Astrocyte (in vitro differentiated cells and primary cell): ENCODE measurements at regions not wholly inside any gene's neighbourhood (a gene's known extent, or its start where the extent isn't known, plus 50 kb on each side); places are given as distances from the start of the nearest gene placed in this dataset.

Experiments
- CTCF ChIP-seq: IDR thresholded peaks from 2 replicates; pipeline ENCODE4 v1.5.1; 2011; ENCODE audit warnings: low read depth, mild to moderate bottlenecking, inconsistent platforms, low read length, moderate library complexity; ENCODE audit not compliant: insufficient read depth
- EZH2 ChIP-seq: IDR thresholded peaks from 2 replicates; pipeline ENCODE4 v1.6.1; 2012; ENCODE audit warnings: mild to moderate bottlenecking, low read length, inconsistent platforms; ENCODE audit not compliant: insufficient read depth

- TF ChIP-seq CTCF (no peak), EZH2 (no peak)
These were observed 115.8 kb upstream of the TMEM45B start for GRCh38 chr11:129699711-129700304.
